ENCODE measurements at regions not wholly inside any gene's neighbourhood (a gene's known extent, or its start where the extent isn't known, plus 50 kb on each side); places are given as distances from the start of the nearest gene placed in this dataset.

DNA sequence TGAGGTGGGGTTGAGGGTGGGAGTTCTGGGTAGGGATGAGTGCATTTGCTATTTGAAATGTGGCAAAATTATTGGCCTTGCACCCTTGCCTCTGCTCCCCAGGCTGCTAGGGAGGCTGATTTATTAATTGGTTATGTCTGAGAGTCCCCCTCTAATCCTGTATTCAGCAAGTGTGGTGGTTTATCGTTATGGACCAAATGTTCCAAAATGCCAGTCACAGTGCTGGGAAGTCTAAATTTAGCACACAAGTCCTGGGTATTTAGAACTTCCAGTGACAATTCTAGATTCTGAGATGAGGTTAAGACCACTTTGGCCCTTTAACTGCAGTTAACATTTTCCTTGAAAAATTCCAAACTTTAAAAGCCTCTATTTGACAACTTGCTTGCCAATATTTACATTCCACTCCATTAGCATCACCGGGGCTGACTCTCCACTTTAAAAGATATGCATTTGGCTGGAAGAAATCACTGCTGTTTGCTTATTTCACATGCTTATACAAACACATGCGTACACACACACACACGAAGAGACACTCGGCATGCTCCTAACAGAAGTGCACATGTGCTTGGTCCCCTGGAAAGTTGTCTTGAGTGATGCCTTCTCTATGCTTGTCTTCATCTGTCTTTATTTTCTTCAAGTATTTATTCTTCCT, 247.7 kb downstream of the IL20RB start:
- DNase-seq, result no peak

DNA sequence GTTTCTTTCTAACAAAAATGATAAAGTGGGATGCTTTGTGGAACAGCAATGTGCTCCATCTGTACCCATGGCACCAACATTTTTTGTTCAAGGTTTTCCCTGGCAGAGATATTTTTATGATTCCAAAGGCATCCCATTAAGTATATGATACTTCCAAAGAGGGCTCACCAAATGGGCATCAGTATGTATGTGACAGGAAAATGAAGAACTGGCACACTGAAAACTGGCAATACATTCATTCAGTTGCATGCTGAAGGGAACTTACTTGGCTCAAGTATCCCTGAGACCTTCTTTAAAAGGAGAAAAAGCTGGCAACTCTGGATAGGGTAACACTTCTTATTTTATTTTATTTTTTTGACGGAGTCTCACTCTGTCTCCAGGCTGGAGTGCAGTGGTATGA, 249.8 kb downstream of the IL20RB start:
- DNase-seq, result no peak

DNA sequence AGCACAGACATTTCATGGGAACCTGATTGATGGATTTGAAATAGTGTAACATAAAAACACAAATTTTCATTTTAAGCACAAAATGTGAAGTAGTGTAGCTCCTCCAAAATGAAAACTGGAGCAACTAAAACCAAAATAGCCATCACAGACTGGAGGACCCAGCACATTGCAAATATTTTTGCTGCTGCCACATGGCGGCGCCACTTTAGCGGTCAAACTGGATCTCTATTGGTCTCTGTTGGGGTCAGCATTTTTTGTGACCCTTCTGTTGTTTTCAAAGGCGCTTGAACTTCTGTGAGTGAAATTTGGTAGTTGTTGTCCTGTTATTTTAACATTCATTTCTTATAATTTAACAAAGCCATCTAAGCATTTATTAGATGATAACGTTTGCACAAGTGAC, 259.9 kb downstream of the IL20RB start:
- no peak for DNase-seq

DNA sequence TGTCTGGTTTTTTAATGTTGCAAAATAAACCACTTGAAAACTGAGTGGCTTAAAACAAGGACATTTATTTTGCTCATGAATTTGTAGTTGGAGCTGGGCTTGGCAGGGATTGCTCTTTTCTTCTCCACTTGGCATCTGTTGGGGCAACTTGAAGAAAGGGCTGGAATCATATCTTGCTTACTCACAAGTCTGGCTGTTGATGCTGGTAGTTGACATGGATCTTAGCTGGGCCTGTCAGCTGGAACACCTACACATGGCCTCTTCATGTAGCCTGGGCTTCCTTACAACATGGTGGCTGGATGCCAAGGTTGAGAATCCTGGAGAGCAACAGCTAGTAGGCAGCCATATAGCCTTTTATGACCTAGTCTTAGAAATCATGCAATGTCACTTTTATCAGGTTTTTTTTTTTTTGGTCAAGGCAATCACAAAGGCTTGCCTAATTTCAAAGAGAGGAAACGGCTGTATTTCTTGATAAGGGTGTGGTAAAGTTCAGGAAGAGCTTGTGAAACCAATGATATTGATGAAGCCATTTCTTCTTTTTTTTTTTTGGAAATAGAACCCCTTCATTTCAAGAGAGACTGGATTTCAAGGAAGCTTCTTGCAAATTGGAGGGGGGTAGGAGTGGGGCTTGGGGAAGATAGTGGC, 262.1 kb downstream of the IL20RB start:
- DNase-seq, result no peak

DNA sequence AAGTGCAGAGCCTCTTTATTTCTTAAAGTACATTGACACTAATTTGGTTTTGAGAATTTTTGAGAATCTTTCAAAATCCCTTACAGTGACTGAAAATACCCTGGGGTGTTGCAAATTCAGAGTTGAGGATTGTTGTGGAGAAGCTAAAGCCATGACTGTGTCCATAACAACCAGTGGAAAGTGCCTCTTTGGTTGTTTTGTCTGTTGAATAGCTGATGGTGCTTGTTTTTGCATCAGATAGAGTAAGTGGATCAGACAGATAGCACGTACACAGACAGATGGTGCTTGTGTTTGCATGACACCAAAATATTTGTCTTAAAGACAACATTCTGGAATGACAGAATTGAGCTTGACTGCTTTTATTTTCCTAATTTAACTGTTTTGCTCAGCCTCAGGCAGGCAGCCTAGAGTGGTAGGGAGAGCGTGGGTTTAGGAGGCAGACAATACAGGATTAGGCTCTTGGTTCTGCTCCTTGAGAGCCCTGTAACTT, 265.0 kb downstream of the IL20RB start:
- DNase-seq, result no peak

DNA sequence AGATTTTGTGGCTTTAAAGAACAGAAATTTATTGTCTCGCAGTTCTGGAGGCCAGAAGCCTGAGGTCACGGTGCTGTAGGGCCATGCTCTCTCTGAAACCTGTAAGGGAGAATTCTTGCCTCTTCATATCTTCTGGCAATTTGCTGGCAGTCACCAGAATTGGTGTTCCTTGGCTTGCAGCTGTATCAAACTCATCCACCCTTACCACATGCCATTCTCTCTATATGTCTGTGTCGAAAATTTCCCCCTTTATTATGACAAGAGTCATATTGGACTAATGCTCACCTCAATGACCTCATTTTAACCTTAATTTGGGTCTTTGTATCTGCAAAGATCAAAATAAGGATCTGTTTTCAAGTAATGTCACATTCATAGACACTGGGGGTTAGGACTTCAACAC, 266.7 kb downstream of the IL20RB start:
- DNase-seq, result no peak

DNA sequence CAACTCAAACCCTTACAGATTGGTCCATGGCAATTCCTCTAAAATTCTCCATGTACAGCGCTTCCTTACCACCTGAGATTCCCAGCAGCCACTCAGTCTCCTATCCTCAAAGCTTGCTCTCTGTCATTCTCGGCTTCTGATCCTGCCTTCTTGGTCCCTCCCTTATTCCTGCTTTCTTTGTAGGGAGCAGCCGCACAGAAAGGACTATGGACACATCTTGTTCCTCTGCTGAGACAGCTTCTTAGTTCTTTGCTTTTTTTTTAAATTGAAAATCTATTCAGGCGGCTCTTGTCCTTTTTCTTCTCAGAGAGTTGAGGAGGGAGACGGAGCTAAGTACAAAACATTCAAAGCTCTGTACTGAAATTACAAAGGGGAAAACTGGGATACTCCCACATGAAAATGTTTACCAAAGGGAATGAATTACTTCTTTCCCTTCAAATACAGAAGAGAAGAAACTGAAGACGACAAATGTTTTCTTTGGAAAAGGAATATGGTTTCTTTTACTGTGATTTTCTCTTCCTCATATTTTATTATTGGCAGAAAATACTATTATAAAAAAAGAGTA, 285.1 kb downstream of the IL20RB start:
- DNase-seq, result no peak

DNA sequence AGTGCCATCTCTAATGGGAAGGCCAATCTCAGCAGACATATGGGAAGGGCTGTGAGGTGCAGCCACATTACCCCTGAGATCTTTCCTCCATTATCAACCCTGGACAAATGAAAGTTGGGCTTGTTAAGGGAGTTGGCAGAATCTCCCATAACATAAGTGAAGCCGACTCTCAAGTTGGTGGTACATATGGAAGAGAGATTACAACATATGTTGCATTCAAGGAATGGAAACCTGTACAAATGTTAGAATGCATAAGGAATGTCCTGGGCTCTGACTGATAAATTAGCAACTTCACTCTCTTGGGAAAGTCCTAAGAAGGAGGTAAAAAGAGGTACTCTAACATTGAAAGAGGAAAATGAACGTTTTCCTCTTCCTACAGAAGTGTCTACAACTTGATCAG, 288.7 kb downstream of the IL20RB start:
- no peak for DNase-seq

DNA sequence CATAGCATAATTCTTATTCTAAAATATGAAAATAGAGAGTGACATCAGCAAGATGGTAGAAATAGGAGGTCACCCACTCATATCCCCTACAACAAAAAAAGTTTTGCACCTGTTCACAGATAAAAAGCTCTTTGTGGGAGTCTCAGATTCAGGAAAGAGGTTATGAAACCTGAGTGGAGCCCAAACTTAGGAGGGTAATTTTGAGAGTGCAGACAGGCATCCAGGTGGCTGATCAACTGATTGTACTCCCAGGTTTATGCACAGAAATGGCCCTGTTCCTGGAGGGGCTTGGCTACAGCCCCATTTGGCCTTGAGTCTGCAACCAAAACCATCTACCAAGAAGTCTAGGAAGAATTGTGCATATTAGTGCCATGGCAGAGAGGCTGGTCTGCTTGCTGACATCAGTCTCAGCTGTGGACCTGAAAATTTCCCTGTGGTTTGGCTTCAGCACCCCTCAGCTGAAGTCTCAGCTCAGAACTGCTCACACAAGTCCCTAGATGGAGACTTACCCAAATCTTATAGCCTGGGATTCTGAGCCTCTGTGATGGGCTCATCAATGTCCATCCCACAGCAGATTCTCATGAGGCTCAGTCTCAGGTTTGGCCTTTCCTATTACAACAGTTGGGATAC, 291.6 kb downstream of the IL20RB start:
- DNase-seq, result no peak

DNA sequence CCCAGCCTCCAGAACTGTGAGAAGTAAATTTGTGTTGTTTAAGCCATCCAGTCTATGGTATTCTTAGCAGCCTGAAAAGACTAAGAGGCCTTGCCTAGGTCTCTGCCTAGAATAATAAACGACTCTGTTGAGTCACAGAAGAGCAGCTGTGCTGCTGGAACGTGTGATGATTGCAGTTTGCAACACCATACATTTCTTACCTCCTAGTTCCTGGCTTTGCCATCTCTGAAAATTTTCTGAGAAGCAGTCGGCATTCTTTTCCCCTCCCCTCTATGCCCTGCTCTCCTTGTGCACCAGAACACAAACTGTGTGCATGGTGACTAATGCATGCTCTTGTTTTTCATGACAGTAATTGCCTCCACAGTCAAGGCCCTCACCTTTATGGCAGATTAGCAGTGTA, 301.3 kb downstream of the IL20RB start:
- DNase-seq, result no peak

DNA sequence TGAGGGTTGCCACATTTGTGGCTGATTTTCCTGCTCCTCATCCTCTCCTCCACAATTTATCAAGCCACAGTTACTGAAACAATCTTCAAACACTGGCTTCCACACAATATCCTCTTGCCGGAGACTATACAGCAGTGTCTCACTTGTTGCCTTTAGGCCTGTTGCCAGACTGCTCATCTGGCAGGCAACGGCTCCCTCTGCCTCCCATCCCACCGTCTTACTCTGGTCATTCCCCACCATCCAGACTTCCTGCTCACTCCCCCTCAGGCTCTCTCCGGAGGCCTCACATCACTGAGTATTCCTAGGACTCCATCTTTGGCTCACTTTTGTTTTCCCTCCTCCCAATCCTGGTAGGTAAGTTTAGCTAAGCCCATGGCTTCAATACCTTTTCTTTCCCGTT, 301.9 kb downstream of the IL20RB start:
- DNase-seq, result no peak

DNA sequence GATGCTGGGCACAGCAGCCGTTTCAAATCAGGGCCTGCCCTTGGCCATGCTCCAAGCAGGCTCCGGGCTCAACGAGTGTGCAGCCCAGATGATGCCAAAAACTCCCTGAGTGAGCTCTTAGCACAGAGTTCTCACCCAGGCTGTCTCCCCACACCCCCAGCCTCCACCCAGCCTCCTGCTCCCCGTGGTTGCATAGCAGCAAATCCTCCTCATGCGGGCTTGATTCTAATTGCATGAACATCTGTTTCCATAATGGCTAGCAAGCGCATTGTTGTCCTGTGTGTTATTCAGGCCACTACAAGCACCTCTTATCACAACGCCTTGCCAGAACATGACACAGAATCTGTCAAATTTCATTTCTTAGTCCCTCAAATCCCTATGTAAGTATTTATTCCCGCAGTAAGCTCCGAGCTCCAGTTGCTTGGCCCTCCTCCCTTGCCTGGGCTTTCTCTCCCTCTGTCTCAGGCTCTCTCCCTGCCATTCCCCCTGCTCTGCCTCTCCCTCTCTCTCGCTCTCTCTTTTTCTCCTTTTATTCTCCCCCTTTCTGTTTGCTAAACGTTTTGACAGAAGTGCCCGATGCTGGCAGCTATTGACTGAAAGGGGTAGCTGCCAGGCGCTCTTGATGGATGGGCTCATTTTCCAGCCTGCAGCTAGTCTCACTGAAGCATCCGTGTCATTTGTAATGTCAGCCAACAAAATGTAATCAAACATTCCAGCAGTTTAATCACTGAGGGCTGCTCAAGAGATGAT, 306.5 kb downstream of the IL20RB start:
- no peak for DNase-seq

DNA sequence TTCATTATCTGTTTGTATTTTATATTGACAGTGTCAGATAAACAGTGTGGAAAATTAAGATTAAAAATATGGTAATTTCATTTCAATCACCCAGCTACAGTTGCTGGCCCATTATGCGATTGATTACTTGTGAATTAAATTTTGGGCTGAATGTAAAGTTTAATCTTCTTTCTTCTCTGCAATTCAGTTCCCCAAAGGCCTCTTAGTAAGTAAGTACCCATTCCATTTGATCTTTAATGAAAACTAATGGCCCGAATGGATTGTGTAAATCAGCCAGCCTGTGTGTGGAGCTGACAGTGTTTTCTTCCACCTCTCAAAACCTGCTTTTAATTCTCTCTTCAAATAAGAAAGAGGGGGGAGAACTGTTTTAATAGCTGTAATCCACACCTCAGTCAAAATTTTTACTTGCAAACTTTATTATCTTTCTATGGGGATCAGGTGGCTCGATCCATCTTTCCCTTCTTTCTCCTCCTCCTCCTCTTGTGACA, 307.1 kb downstream of the IL20RB start:
- no peak for DNase-seq

DNA sequence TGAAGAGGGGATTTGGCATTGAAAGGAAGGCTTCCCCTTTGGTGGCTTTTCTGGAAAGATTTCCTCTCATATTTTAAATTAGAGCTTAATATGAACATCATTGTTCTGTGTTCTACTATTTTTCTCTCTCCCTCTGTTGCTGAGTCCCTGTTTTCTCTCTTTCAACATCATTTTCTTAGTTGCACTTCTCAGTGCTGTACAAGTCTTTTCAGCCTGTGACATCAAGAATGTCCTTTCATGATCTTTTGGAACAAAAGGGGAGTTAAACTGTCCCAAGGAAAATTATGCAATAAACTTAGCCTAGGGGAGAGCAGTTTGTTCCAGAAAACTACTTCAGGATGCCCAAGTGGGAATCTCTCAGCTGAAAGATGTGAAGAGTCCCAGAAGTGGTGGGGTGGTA, 325.1 kb downstream of the IL20RB start:
- no peak for DNase-seq

DNA sequence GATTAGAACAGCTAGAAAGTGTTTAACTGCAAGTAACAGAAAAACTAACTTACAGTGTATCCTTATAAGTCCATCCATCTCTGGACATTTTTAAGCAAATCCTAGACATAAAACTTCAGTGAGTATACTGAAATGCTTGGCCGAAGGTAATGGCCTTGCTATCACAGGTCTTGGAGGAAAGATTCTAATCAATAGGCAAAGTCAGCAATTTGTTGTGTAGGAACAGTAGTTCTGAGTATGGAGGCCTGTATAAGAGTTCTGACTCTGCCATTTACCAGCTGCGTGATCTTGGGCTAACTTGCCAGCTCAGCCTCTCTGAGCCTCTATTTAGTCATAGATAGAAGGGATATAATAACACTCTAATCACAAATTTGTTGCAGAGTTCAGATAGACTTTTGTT, 328.1 kb downstream of the IL20RB start:
- DNase-seq, result no peak

DNA sequence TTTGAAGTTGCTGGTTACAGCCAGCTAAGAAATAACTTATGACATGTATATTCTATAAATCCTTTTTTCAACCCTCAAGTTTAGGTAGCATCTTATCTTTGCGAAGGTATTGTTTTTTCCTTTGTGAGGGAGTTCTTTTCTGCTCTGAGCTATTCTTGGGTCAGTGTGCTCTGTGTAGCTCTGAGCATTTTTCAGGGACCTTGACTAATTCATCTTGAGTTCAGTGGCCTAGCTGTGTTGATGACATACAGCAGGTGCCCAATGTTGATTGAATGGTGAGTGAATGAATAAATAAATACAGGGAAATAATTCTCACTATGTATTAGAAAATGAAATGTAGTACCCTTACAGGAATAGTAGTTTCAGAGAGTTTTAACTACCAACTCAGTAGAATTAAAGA, 335.3 kb downstream of the IL20RB start:
- DNase-seq, result no peak

DNA sequence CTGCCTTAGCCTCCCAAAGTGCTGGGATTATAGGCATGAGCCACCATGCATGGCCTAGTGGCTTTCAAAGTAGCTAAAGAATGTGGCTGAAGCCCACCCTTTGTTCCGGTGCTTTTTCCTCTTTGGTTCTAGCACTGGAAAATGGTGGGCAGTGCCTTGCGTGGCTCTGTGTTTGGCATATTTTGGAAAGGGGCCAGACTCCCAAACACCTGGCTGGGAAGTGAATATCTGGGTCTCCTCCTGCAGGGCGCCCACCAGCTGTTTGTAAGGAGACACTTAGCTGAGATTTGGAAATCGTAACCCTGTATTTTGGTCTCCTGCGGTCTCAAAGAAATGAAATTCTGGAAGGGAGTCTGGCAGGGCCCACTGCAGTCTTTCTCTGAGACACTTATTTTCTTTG, 336.4 kb downstream of the IL20RB start:
- DNase-seq, result no peak

DNA sequence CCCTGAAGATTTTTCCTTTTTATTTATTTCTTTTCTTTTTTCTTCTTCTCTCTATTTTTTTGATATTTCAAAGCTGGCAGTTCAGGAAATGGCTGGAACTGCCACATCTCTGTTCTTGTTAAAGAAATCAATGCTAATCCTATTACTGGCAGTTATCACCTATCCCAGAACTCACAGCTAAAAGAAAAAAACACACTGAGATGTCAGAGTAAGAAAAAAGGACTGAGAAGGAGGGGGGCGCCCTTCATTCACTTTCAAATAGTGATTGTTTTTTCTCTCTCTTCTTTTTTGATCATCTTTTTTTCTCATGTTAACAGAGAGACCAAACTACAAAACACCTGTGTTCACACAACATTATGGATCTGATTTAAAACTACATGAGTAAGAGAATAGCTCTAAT, 337.1 kb downstream of the IL20RB start:
- DNase-seq, result no peak

DNA sequence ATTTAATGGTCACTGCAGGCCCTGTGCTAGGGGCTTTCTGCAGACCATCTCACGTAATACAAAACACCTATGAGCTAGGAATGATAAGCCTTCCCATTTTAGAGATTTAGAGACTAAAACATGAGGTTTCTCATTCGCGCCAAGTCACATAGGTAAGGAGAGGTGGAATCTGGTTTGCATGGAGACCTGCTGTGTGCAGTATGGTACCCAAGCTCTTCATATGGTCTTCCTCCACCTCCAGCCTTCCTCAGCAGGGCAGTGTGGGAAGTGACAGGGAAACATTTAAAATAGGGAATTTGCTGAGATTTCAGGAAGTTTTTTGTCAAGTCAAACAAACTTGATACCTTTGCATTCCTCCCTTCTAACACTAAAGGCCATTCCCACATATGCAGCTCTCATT, 337.6 kb downstream of the IL20RB start:
- no peak for DNase-seq

DNA sequence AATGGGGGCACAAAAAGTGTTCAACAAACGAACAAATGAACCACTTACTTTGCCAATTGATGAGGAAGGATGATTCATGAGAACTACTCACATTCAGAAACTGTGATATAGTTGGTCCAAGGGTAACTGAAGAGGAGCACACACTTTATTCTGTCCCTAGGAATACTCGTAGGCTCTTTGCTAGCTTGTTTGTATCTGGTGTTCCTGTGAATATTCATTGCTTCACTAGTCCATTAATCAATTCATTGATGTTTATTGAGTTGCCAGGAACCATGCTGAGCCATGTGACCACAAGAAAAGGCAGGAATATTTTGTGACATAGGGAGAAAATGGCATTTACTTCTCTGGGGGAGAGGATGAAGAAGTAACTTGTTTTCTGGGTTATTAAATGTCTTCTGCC, 338.3 kb downstream of the IL20RB start:
- DNase-seq, result no peak

DNA sequence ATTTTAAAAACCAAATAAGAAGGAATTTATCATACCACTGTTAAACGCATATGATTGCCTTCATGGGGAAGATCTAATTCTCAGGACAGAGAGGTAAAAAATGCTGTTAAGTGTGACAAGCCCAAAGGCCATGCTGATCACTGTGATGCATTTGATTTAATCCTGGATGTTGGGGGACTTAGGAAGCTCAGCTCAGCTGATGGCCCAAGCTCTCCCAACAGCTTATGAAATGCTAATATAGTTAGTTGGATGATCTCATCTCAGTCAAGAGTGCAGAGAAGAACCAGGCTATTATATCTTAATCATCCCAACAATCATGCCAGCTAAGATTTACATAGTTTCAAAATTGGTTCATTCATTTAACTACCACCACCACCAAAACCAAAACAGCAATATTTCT, 340.0 kb downstream of the IL20RB start:
- no peak for DNase-seq

DNA sequence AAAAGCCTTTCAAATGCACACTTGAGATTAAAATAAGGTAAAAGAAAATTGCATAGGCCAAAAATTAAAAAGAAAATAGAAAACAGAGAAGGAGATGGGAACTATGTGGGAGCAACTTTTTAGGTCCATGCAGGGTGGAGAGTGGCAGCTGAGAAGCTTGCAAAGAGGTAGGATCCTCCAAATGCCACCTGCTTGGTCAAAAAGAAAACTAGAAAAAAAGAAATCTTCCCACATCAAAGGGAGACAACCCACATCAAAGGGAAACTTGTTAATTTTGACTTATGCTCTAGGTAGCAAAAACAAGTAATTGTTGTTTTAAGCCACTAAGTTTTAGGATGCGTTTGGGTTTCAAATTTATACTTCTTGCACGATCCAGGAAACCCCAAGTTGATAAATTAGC, 342.9 kb downstream of the IL20RB start:
- no peak for DNase-seq
